ENCODE measurements at regions not wholly inside any gene's neighbourhood (a gene's known extent, or its start where the extent isn't known, plus 50 kb on each side); places are given as distances from the start of the nearest gene placed in this dataset.

GRCh38 chr5:85320495-85320894, 935.8 kb upstream of the EDIL3 start:
- H3K56ac ChIP-seq (replicated peaks; ENCODE audit: insufficient read length, low read depth, low read length) = no peak overlapping the region
- H3K23me2 ChIP-seq (ENCODE audit: low read depth, low read length) = no peaks in the 10 kb centered on the region
- no peak overlapping the region for H2BK5ac ChIP-seq (ENCODE audit: low read depth, low read length)
- H3K79me2 ChIP-seq (ENCODE audit: control insufficient read depth in 1 of 2, insufficient read depth in 2 of 2, low read length in 2 of 2) = no peaks in the 10 kb centered on the region
- H3K4me2 ChIP-seq (ENCODE audit: insufficient read depth in 1 of 2, low read depth in 2 of 2, low read length in 2 of 2) = no peak overlapping the region
- H3K14ac ChIP-seq (ENCODE audit: insufficient read length) = no peak overlapping the region
- peak overlapping the region; percentile 93; the same call in 1 of the 2 replicates for H2AFZ ChIP-seq (ENCODE audit: low read length)
- no peak overlapping the region for H3K23ac ChIP-seq (ENCODE audit: insufficient read length)
- WGBS, 2 experiments (ENCODE audit: extremely low coverage in 1 of 2, insufficient coverage in 1 of 2, insufficient read length in 1 of 2, insufficient replicate concordance in 2 of 2, low coverage in 1 of 2, low lambda C conversion rate in 2 of 2, missing lambda C conversion rate in 1 of 2) = 88% methylated on average over 6 of the region's 6 CpGs; no CpG with 5 or more reads in 1 of the 2 experiments
- no peak overlapping the region for H3K4me3 ChIP-seq (ENCODE audit: extremely low read depth in 1 of 4, insufficient read depth in 2 of 4, low read depth in 3 of 4, low read length in 4 of 4)
- no peaks in the 10 kb centered on the region for H4K20me1 ChIP-seq (replicated peaks in 1 of 2; ENCODE audit: control insufficient read depth in 1 of 2, insufficient read depth in 2 of 2, low read length in 2 of 2)
- 0 out of 2 replicates have a peak overlapping the region, but pooled peaks have one; percentile 14 for H4K8ac ChIP-seq (ENCODE audit: extremely low read depth, insufficient read depth, low read length)
- CTCF ChIA-PET (ENCODE audit: partially characterized antibody) = no interaction called here
- H3K9me3 ChIP-seq (ENCODE audit: insufficient read depth in 2 of 2, low read depth in 1 of 2, low read length in 1 of 2) = no peaks in the 10 kb centered on the region
- no peak overlapping the region for H2BK120ac ChIP-seq (replicated peaks; ENCODE audit: low read depth, low read length)
- no peak overlapping the region for H2BK12ac ChIP-seq (ENCODE audit: low read depth, low read length)
- no peak overlapping the region for H3K18ac ChIP-seq (ENCODE audit: extremely low read depth, low read length)
- no peak overlapping the region for H3K4ac ChIP-seq (replicated peaks; ENCODE audit: insufficient read length, low read depth, low read length)
- no peak overlapping the region for H2BK15ac ChIP-seq (ENCODE audit: low read length)
- no peak overlapping the region for H2AK5ac ChIP-seq (ENCODE audit: low read depth, low read length)
- peaks cover 0 to 2% (median 0%) of the 10 kb centered on the region in 4 experiments; a peak in 1 of 7 replicates for H3K4me1 ChIP-seq (replicated peaks in 1 of 4; ENCODE audit: control insufficient read depth in 3 of 4, insufficient read depth in 4 of 4, low read length in 3 of 4)
- H3K27ac ChIP-seq (ENCODE audit: low read depth, low read length) = no peak overlapping the region
- FAIRE-seq (no peak), DNase-seq (ENCODE audit: low read depth in 1 of 2, low spot score in 2 of 2) (no peak)
- no peaks in the 10 kb centered on the region for H3K79me1 ChIP-seq (ENCODE audit: low read depth, low read length)
- no peak overlapping the region for H3K9ac ChIP-seq (replicated peaks in 1 of 4; ENCODE audit: extremely low read depth in 1 of 4, low read depth in 3 of 4, low read length in 3 of 4)
- H4K5ac ChIP-seq (ENCODE audit: insufficient read length, low read depth, low read length) = no peak overlapping the region
- H3K27me3 ChIP-seq (replicated peaks in 1 of 4; ENCODE audit: control insufficient read depth in 3 of 4, extremely low read depth in 1 of 4, insufficient read depth in 3 of 4, low read length in 3 of 4) = no peaks in the 10 kb centered on the region
- H2BK20ac ChIP-seq (ENCODE audit: low read length) = no peak overlapping the region
- H3K36me3 ChIP-seq (ENCODE audit: control insufficient read depth in 2 of 4, insufficient read depth in 4 of 4, low read length in 3 of 4) = no peaks in the 10 kb centered on the region
- no peak for TF ChIP-seq EP300 (IDR thresholded peaks at IDR 0.05; ENCODE audit: borderline replicate concordance in 1 of 2, low read depth in 2 of 2, low read length in 2 of 2)
- no peak for TF ChIP-seq KDM5A (IDR thresholded peaks at IDR 0.05; ENCODE audit: low read length)
- no peak for TF ChIP-seq JUND (IDR thresholded peaks at IDR 0.05; ENCODE audit: low read length)
- no peak for TF ChIP-seq SP1 (IDR thresholded peaks at IDR 0.05; ENCODE audit: low read depth, low read length)
- TF ChIP-seq TAF1 (IDR thresholded peaks at IDR 0.05; ENCODE audit: low read depth, low read length) = no peak
- no peak for TF ChIP-seq POU5F1 (IDR thresholded peaks at IDR 0.05; ENCODE audit: low read depth, low read length)
- POLR2A ChIA-PET (ENCODE audit: partially characterized antibody) = no interaction called here
- no peak overlapping the region for H4K91ac ChIP-seq (replicated peaks; ENCODE audit: insufficient read length, low read length)

Measured in H1 (cell line).